BLaER1 (cell line): ENCODE measurements at regions not wholly inside any gene's neighbourhood (a gene's known extent, or its start where the extent isn't known, plus 50 kb on each side); places are given as distances from the start of the nearest gene placed in this dataset.

Experiments
- H3K27ac ChIP-seq: shearing (Covaris generic); formaldehyde crosslinking; 2 replicates; pipeline ENCODE4 v1.8.1; 2022
- H3K27me3 ChIP-seq: shearing (Covaris generic); formaldehyde crosslinking; 2 replicates; pipeline ENCODE4 v1.8.1; 2022
- H3K36me3 ChIP-seq: shearing (Covaris generic); formaldehyde crosslinking; 2 replicates; pipeline ENCODE4 v1.8.1; 2022
- H3K4me1 ChIP-seq: shearing (Covaris generic); formaldehyde crosslinking; 2 replicates; pipeline ENCODE4 v1.8.1; 2022
- H3K4me2 ChIP-seq: shearing (Covaris generic); formaldehyde crosslinking; 2 replicates; pipeline ENCODE4 v1.8.1; 2022
- H3K4me3 ChIP-seq: shearing (Covaris generic); formaldehyde crosslinking; 2 replicates; pipeline ENCODE4 v1.8.1; 2022
- H3K9ac ChIP-seq: shearing (Covaris generic); formaldehyde crosslinking; 2 replicates; pipeline ENCODE4 v1.8.1; 2022
- H3K9me3 ChIP-seq: shearing (Covaris generic); formaldehyde crosslinking; 2 replicates; pipeline ENCODE4 v1.8.1; 2022
- H4K20me1 ChIP-seq: shearing (Covaris generic); formaldehyde crosslinking; 2 replicates; pipeline ENCODE4 v1.8.1; 2022
- Cebpa-rat ChIP-seq: shearing (Covaris generic); IDR thresholded peaks from 2 replicates; pipeline ENCODE4 v1.8.1; 2022

- H4K20me1 ChIP-seq, result no peaks in the 10 kb centered on the region
- no peak overlapping the region for H3K27ac ChIP-seq
- no peaks in the 10 kb centered on the region for H3K36me3 ChIP-seq
- H3K4me2 ChIP-seq, result no peak overlapping the region
- no peaks in the 10 kb centered on the region for H3K4me1 ChIP-seq
- H3K27me3 ChIP-seq, result no peaks in the 10 kb centered on the region
- TF ChIP-seq Cebpa-rat, result no peak
- no peak overlapping the region for H3K4me3 ChIP-seq
- H3K9me3 ChIP-seq, result no peaks in the 10 kb centered on the region
- no peak overlapping the region for H3K9ac ChIP-seq
Observed at GRCh38 chr6:88276331-88276730, 110.2 kb upstream of the CNR1 start.

- Histone ChIP-seq H3K9ac (no peak overlapping the region), H3K27ac (no peak overlapping the region), H3K4me3 (no peak overlapping the region), H3K4me2 (no peak overlapping the region), H3K27me3 (no peaks in the 10 kb centered on the region), H3K4me1 (no peaks in the 10 kb centered on the region), H4K20me1 (no peaks in the 10 kb centered on the region), H3K9me3 (no peaks in the 10 kb centered on the region), H3K36me3 (no peaks in the 10 kb centered on the region)
- TF ChIP-seq Cebpa-rat, result no peak
Observed at GRCh38 chr6:88268508-88268907, 102.4 kb upstream of the CNR1 start.

- Histone ChIP-seq H3K4me1 (no peaks in the 10 kb centered on the region), H3K9ac (no peak overlapping the region), H3K9me3 (no peaks in the 10 kb centered on the region), H4K20me1 (no peaks in the 10 kb centered on the region), H3K27ac (no peak overlapping the region), H3K36me3 (no peaks in the 10 kb centered on the region), H3K4me2 (no peak overlapping the region), H3K4me3 (no peak overlapping the region), H3K27me3 (no peaks in the 10 kb centered on the region)
- no peak for TF ChIP-seq Cebpa-rat
Observed at GRCh38 chr6:88266126-88266525, 100.0 kb upstream of the CNR1 start.

- no peak overlapping the region for H3K9ac ChIP-seq
- no peaks in the 10 kb centered on the region for H4K20me1 ChIP-seq
- no peaks in the 10 kb centered on the region for H3K4me1 ChIP-seq
- TF ChIP-seq Cebpa-rat, result no peak
- no peak overlapping the region for H3K4me2 ChIP-seq
- H3K27me3 ChIP-seq, result no peaks in the 10 kb centered on the region
- no peak overlapping the region for H3K4me3 ChIP-seq
- no peaks in the 10 kb centered on the region for H3K9me3 ChIP-seq
- no peak overlapping the region for H3K27ac ChIP-seq
- H3K36me3 ChIP-seq, result no peaks in the 10 kb centered on the region
Observed at GRCh38 chr6:88263591-88263990, 97.4 kb upstream of the CNR1 start.

GRCh38 chr6:88262332-88262731 is 96.2 kb upstream of the CNR1 start:
- Histone ChIP-seq H3K27ac (no peak overlapping the region), H4K20me1 (no peaks in the 10 kb centered on the region), H3K9me3 (no peaks in the 10 kb centered on the region), H3K27me3 (no peaks in the 10 kb centered on the region), H3K36me3 (no peaks in the 10 kb centered on the region), H3K4me1 (no peaks in the 10 kb centered on the region), H3K4me2 (no peak overlapping the region), H3K9ac (no peak overlapping the region), H3K4me3 (no peak overlapping the region)
- TF ChIP-seq Cebpa-rat, result no peak

GRCh38 chr6:88251301-88251700 is 85.2 kb upstream of the CNR1 start:
- no peaks in the 10 kb centered on the region for H3K36me3 ChIP-seq
- no peak for TF ChIP-seq Cebpa-rat
- H3K4me2 ChIP-seq, result no peak overlapping the region
- H3K9me3 ChIP-seq, result no peaks in the 10 kb centered on the region
- no peak overlapping the region for H3K4me3 ChIP-seq
- H3K27me3 ChIP-seq, result no peaks in the 10 kb centered on the region
- no peaks in the 10 kb centered on the region for H4K20me1 ChIP-seq
- H3K27ac ChIP-seq, result no peak overlapping the region
- H3K9ac ChIP-seq, result no peak overlapping the region
- H3K4me1 ChIP-seq, result no peaks in the 10 kb centered on the region

GRCh38 chr6:88248709-88249321 is 82.7 kb upstream of the CNR1 start:
- Histone ChIP-seq H3K4me2 (no peak overlapping the region), H4K20me1 (no peaks in the 10 kb centered on the region), H3K9me3 (no peaks in the 10 kb centered on the region), H3K27ac (no peak overlapping the region), H3K9ac (no peak overlapping the region), H3K36me3 (no peaks in the 10 kb centered on the region), H3K27me3 (no peaks in the 10 kb centered on the region), H3K4me1 (no peaks in the 10 kb centered on the region), H3K4me3 (no peak overlapping the region)
- TF ChIP-seq Cebpa-rat, result no peak

GRCh38 chr6:88246654-88247053 is 80.5 kb upstream of the CNR1 start:
- no peaks in the 10 kb centered on the region for H3K36me3 ChIP-seq
- no peak overlapping the region for H3K9ac ChIP-seq
- H4K20me1 ChIP-seq, result no peaks in the 10 kb centered on the region
- no peaks in the 10 kb centered on the region for H3K27me3 ChIP-seq
- H3K9me3 ChIP-seq, result no peaks in the 10 kb centered on the region
- no peak for TF ChIP-seq Cebpa-rat
- no peaks in the 10 kb centered on the region for H3K4me1 ChIP-seq
- H3K27ac ChIP-seq, result no peak overlapping the region
- no peak overlapping the region for H3K4me2 ChIP-seq
- no peak overlapping the region for H3K4me3 ChIP-seq

- no peak overlapping the region for H3K4me3 ChIP-seq
- H3K4me1 ChIP-seq, result no peaks in the 10 kb centered on the region
- no peaks in the 10 kb centered on the region for H3K27me3 ChIP-seq
- H4K20me1 ChIP-seq, result no peaks in the 10 kb centered on the region
- H3K36me3 ChIP-seq, result no peaks in the 10 kb centered on the region
- no peak overlapping the region for H3K4me2 ChIP-seq
- H3K9me3 ChIP-seq, result no peaks in the 10 kb centered on the region
- TF ChIP-seq Cebpa-rat, result no peak
- H3K9ac ChIP-seq, result no peak overlapping the region
- H3K27ac ChIP-seq, result no peak overlapping the region
Observed at GRCh38 chr6:88244721-88245120, 78.6 kb upstream of the CNR1 start.

GRCh38 chr6:88238901-88239300 is 72.8 kb upstream of the CNR1 start:
- H3K4me3 ChIP-seq, result no peak overlapping the region
- no peaks in the 10 kb centered on the region for H3K27me3 ChIP-seq
- H3K4me1 ChIP-seq, result no peaks in the 10 kb centered on the region
- no peak overlapping the region for H3K27ac ChIP-seq
- H3K4me2 ChIP-seq, result no peak overlapping the region
- H4K20me1 ChIP-seq, result no peaks in the 10 kb centered on the region
- no peaks in the 10 kb centered on the region for H3K9me3 ChIP-seq
- H3K9ac ChIP-seq, result no peak overlapping the region
- no peaks in the 10 kb centered on the region for H3K36me3 ChIP-seq
- TF ChIP-seq Cebpa-rat, result no peak

GRCh38 chr6:88238065-88238464 is 71.9 kb upstream of the CNR1 start:
- no peaks in the 10 kb centered on the region for H4K20me1 ChIP-seq
- no peak overlapping the region for H3K27ac ChIP-seq
- no peaks in the 10 kb centered on the region for H3K4me1 ChIP-seq
- H3K4me2 ChIP-seq, result no peak overlapping the region
- no peaks in the 10 kb centered on the region for H3K9me3 ChIP-seq
- H3K9ac ChIP-seq, result no peak overlapping the region
- no peaks in the 10 kb centered on the region for H3K36me3 ChIP-seq
- H3K4me3 ChIP-seq, result no peak overlapping the region
- H3K27me3 ChIP-seq, result no peaks in the 10 kb centered on the region
- TF ChIP-seq Cebpa-rat, result no peak
